MG63 (cell line): ENCODE measurements at regions not wholly inside any gene's neighbourhood (a gene's known extent, or its start where the extent isn't known, plus 50 kb on each side); places are given as distances from the start of the nearest gene placed in this dataset.

ENCODE experiments used
- DNase-seq: peaks from one replicate; pipeline ENCODE4 v3.0.0-alpha.2; 2020
- H3K27me3 ChIP-seq: fragments of 250-450 bp; sonication (Bioruptor Pico); 2 replicates; pipeline ENCODE4 v1.5.1; 2020; ENCODE audit warnings: mild to moderate bottlenecking, moderate library complexity
- H3K36me3 ChIP-seq: fragments of 250-450 bp; sonication (Bioruptor Pico); 2 replicates; pipeline ENCODE4 v1.5.1; 2020; ENCODE audit warnings: mild to moderate bottlenecking, moderate library complexity
- H3K4me3 ChIP-seq: fragments of 250-450 bp; sonication (Bioruptor Pico); 2 replicates; pipeline ENCODE4 v1.5.1; 2020; ENCODE audit warnings: mild to moderate bottlenecking, moderate library complexity
- H3K9me3 ChIP-seq: fragments of 250-450 bp; sonication (Bioruptor Pico); 2 replicates; pipeline ENCODE4 v1.5.1; 2020; ENCODE audit warnings: mild to moderate bottlenecking, moderate library complexity

DNA sequence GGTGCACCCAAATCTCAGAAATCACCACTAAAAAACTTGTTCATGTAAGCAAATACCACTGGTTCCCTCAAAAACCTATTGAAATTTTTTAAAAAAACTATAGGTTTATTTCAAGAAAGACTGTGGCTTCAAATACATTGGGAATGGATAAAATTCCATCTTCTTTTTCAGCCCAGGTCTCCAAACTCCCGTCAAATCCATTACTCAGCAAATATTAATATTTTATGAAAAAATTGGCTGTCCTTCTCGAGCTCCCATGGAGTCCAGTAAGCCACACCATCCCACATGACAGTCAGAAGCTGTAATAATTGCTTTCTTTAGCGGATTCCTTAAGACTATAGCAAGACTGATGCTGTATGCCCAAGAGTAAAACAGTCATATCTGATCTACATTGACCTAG, 204.4 kb upstream of the DOK6 start:
- Histone ChIP-seq H3K36me3 (no peaks in the 10 kb centered on the region), H3K27me3 (no peaks in the 10 kb centered on the region), H3K4me3 (no peak overlapping the region), H3K9me3 (no peaks in the 10 kb centered on the region)
- no peak for DNase-seq

DNA sequence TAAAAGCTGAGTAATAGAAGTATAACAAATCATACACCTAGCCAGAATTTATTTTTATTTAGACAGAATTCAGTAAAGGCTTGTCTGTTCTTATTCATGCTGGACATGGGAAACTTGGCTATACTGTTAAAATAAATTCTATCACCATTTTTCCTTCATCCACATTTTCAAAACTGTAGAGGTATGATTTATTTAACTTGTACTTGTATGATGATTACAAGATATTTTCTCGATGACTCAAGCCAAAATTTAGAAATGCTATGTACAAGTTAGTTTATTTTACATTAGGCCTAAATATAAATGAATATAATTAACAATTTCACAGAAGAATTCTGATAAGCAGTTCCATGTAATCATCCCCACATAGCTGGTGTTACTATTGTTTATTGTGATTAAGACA, 194.8 kb upstream of the DOK6 start:
- H3K27me3 ChIP-seq, result no peaks in the 10 kb centered on the region
- no peak overlapping the region for H3K4me3 ChIP-seq
- no peaks in the 10 kb centered on the region for H3K36me3 ChIP-seq
- H3K9me3 ChIP-seq, result no peaks in the 10 kb centered on the region
- DNase-seq, result no peak

DNA sequence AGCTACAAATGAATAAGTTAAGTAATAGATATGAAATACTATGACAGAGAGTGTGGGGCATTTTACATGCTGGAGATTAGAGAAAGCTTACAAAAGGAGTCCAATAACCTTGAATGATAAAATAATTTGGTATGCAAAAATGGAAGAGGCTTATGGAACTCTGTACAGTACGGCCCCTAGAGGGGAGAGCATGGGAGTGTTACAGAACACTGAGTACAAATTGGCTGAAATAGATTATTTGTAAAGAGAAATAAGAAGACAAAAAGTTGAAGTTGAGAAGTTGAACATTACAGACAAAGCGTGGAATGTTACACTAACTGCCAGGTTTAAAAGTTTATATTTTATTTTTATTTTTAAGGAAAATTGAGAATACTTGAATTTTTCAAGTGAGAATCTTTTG, 192.1 kb upstream of the DOK6 start:
- Histone ChIP-seq H3K9me3 (no peaks in the 10 kb centered on the region), H3K36me3 (no peaks in the 10 kb centered on the region)

DNA sequence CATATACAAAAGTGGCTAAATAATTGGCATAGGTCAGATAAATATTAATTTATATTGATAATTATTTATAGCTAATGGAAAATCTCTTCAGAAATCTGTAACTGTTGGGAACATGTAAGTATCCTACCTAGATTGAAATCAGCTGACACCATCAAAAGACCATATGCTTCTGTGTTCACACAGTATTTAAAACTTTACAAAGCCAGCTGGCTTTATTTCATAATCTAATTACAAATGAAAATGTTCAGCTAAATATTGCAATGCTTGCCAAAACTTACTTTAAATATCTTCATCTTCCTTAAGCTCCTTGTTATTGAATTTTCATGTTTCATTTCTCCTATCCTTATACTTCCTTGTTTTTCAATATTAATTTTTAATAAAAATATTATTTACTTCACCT, 190.9 kb upstream of the DOK6 start:
- no peaks in the 10 kb centered on the region for H3K27me3 ChIP-seq
- no peak overlapping the region for H3K4me3 ChIP-seq
- no peaks in the 10 kb centered on the region for H3K9me3 ChIP-seq
- no peaks in the 10 kb centered on the region for H3K36me3 ChIP-seq
- no peak for DNase-seq

More for the DNA sequence above, 192.1 kb upstream of the DOK6 start:
- DNase-seq, result no peak
- Histone ChIP-seq H3K27me3 (no peaks in the 10 kb centered on the region), H3K4me3 (no peak overlapping the region)

DNA sequence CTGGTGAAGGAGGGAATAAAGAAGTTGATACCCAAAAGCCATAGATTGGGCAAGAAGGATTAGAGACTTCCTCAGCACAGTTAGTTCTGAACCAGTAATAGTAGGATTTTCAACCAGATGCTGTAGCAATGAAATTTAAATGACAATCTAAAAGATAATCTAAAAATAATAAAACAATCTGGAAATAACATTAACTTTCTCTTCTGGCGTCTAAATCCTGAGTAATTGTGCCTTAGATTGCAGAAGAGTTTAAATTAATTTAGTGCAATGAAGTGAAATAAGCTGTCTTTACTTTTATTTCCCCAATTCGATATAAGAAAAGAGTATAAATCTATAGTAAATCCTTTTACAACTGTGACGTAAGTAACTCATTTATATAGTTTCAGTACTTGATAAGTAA, 186.8 kb upstream of the DOK6 start:
- no peaks in the 10 kb centered on the region for H3K36me3 ChIP-seq
- DNase-seq, result no peak
- H3K9me3 ChIP-seq, result no peaks in the 10 kb centered on the region
- no peak overlapping the region for H3K4me3 ChIP-seq
- H3K27me3 ChIP-seq, result no peaks in the 10 kb centered on the region

DNA sequence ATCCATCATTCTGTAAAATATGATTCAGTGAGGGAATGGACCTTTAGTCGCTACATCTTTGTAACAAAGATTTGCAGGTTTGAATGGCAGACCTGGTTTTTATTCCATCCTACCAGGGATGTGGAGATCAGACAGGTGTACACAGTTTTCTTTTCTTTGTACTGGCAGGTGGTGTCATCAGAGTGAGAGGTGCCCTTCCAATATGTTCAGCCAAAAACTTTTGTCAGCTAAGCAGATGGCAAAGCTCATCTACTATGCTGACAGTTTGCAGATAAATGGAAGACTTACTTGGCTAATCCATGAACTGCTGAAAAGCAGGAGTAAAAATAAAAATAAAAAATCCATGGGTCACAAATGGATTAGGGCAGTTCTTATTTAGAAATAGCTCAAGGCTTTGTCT, 185.5 kb upstream of the DOK6 start:
- no peak for DNase-seq
- H3K9me3 ChIP-seq, result no peaks in the 10 kb centered on the region
- H3K36me3 ChIP-seq, result no peaks in the 10 kb centered on the region
- no peaks in the 10 kb centered on the region for H3K27me3 ChIP-seq
- no peak overlapping the region for H3K4me3 ChIP-seq

DNA sequence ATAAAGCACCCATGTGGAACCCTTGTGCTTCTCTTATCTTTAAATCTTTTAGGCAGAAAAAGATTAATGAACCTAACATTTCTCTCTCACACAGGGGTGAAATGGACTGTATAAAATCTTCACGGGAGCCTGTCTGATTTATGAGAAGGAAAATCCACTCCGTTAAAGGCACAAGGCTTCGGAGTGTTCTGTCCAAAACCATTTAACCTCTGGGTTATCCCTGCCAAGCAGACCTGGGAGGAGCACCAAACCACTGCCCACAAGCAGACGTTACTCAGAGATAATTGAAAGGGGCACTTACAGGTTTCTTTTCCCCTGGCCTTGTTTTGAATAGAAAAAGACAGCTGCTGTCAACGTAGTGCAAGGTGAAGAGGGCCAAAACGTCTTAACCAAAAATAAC, 184.4 kb upstream of the DOK6 start:
- H3K27me3 ChIP-seq, result no peaks in the 10 kb centered on the region
- no peak for DNase-seq
- no peak overlapping the region for H3K4me3 ChIP-seq
- no peaks in the 10 kb centered on the region for H3K9me3 ChIP-seq
- H3K36me3 ChIP-seq, result no peaks in the 10 kb centered on the region

DNA sequence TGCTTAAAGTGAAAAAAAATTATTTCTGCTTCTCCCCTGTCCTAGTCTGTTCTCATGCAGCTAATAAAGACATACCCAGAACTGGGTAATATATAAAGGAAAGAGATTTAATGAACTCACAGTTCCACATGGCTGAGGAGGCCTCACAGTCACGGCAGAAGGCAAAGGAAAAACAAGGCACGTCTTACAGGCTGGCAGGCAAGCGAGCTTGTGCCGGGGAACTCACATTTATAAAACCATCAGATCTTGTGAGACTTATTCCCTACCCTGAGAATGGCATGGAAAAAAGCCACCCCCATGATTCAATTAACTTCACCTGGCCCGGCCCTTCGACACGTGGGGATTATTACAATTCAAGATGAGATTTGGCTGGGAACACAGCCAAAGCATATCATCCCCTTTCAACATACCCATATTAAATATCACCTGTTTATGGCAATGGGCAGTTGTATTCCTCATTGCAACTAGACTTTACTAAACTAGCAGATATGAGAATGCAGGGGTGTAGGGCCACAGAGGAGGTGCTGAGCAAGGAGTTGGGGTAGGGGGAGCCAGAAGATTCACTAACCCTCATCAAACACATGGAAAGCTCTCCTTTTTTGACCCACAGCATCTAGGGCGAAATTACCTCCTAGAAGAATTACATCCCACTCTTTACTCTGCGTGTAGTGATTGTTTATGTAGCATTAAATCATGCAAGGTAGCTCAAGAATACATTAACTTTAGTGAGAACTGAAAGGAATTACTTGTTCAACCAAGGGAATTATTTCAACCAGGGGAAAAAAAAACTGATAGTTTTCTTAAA, 183.3 kb upstream of the DOK6 start:
- no peaks in the 10 kb centered on the region for H3K36me3 ChIP-seq
- no peaks in the 10 kb centered on the region for H3K27me3 ChIP-seq
- H3K9me3 ChIP-seq, result no peaks in the 10 kb centered on the region
- no peak overlapping the region for H3K4me3 ChIP-seq
- no peak for DNase-seq

DNA sequence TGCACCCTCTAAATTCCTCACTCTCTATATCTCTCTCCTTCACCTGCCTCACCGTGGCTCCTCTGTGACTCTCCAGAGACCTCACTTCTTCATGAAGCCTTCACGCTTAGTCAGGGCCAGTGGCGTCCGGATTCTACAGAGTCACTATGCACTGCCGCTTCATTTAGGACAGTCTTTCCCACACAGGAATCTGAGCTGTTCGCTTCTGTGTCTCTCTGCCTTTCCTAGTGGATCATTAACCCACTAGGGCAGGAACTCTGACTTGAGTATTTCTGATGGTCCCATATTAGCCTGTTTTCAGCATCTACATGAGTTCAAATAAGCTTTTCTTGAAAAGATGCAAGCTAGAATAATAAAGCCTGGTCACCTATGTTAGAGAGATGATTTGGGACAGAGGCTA, 180.2 kb upstream of the DOK6 start:
- H3K9me3 ChIP-seq, result no peaks in the 10 kb centered on the region
- no peaks in the 10 kb centered on the region for H3K36me3 ChIP-seq
- H3K27me3 ChIP-seq, result no peaks in the 10 kb centered on the region
- no peak overlapping the region for H3K4me3 ChIP-seq
- DNase-seq, result no peak

DNA sequence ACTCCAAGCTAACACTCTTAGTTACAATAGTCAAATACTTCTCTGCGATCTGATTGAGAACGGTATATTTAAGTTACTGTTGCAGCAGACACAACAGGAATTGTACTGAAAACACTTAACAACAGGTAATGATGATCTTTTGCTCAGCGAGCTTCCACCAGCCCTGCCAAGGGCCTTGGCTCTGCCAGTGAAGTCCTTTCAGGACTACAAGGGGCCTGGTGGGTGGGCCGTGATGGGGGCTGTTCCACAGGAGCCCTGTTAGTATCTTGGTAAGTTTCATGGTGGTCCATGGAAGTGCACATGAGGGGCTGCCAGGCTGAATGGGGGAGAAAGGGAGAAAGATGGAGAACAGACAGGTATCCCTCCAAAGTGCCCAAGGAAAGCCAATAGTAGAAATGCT, 178.6 kb upstream of the DOK6 start:
- Histone ChIP-seq H3K9me3 (no peaks in the 10 kb centered on the region), H3K4me3 (no peak overlapping the region), H3K27me3 (no peaks in the 10 kb centered on the region), H3K36me3 (no peaks in the 10 kb centered on the region)
- DNase-seq, result no peak

DNA sequence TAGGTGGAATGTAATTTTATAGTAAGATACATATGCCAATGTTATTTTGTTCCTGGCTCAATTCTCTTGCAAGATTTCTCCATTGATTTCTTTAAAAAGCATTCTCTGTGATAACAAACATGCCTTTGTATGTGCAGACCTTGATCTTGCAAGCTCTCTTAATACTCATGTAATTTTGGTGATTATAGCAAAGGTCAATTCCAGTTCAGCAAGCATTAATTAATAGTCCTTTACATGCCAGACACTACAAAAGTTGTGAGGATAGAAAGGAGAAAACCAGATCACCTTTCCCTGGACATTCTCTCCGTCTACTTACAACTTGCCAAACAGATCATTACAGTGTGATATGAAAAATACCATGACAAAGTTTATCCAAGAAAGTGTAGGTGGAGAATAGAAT, 173.7 kb upstream of the DOK6 start:
- Histone ChIP-seq H3K9me3 (no peaks in the 10 kb centered on the region), H3K27me3 (no peaks in the 10 kb centered on the region), H3K36me3 (no peaks in the 10 kb centered on the region), H3K4me3 (no peak overlapping the region)
- no peak for DNase-seq

DNA sequence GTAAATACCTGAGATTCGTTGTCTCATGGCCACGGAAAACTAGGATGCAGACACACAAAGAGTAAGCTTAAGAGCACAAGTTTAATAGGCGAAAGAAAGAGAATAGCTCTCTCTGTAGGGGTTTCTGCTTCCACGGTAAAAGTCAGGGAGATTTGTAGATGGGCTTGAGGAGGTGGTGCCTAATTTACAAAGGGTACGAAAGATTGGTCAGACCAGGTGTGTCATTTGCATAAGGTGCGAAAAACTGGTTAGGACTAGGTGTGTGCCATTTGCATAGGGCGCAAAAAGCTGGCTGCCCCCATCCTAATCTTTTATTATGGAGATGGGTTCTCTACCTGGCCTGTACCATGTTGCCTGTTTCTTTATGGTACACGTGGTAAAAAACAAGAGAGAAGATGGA, 170.5 kb upstream of the DOK6 start:
- DNase-seq, result no peak
- Histone ChIP-seq H3K4me3 (no peak overlapping the region), H3K36me3 (no peaks in the 10 kb centered on the region), H3K9me3 (no peaks in the 10 kb centered on the region), H3K27me3 (no peaks in the 10 kb centered on the region)

DNA sequence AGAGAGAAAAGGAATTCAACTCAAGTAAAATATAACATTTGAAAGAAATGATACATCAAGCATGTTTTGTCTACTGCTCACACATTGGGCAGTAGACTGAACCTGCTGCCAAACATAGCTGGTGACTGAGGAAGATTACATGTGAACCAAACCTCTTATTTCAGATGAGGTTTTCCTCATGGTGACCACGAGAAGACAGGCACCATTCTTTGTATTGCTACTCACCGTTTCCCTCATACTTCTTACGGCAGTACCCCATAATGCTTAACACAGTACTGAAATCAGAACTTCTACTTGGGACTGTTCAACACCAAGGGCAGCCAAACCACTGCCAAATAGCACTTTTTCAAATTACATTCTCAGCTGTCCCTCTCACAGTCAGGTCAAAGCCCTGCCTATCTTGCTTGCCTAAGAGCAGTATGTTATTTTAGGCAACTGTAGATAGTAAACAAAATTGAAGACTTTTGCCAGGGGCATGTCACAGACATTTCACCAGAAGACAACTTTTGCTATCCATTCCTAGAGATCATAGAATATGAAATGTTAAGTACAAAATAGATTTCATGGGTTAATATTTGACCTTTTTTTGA, 167.1 kb upstream of the DOK6 start:
- H3K27me3 ChIP-seq, result no peaks in the 10 kb centered on the region
- DNase-seq, result no peak
- no peaks in the 10 kb centered on the region for H3K9me3 ChIP-seq
- H3K36me3 ChIP-seq, result no peaks in the 10 kb centered on the region
- H3K4me3 ChIP-seq, result no peak overlapping the region

DNA sequence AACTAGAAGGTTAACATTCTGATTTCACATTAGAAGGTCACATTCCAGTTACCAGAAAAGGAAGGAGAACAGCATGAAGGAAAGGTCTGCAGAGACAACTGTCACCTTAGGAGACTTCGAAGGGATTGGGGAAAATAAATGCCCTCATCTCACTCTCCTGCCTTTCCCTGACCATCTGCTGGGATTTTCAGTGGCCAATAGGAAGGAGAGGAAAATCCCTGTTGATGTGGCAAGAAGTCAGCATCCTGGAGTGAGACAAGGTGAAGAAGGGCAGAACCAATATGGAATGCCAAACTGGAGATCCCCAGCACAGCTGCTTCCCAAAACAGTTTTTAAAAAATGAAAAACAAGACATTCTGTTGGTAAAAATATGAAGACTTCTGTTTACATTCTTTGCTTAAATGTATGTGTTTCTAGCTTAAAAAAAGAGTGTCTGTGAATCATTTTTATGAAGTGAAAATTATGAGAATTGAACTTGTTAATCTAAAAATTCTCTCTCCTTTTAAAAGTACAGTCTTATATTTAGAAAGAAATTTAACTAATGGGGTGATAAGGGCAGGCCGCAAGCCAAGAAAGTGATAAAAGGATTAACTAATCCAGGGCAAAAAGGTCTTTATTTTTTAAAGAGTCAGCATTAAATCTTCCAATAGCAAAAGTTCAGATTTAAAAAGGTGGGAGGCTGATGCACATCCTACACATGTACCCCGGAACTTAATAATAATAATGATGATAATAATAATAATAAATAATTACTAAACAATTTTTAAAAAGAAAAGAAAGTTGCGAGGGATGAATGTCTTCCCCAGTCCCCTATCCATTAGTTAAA, 160.6 kb upstream of the DOK6 start:
- no peaks in the 10 kb centered on the region for H3K36me3 ChIP-seq
- no peaks in the 10 kb centered on the region for H3K9me3 ChIP-seq
- H3K4me3 ChIP-seq, result no peak overlapping the region
- DNase-seq, result no peak
- H3K27me3 ChIP-seq, result no peaks in the 10 kb centered on the region

DNA sequence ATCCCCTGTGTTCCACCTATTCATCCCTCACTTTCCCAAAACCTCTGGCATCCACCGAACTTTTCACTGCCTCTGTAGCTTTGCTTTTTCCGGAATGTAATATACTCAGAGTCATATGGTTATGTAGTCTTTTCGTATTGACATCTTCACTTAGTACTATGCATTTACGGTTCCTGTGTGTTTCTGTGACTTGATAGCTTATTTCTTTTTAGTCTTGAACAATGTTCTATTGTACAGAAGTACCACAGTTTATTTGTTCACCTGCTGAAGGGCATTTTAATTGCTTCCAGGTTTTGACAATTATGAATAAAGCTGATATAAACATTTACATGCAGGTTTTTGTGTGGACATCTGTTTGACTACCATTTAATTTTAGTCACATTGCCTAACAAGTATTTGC, 154.7 kb upstream of the DOK6 start:
- H3K4me3 ChIP-seq, result no peak overlapping the region
- H3K27me3 ChIP-seq, result no peaks in the 10 kb centered on the region
- no peak for DNase-seq
- H3K36me3 ChIP-seq, result no peaks in the 10 kb centered on the region
- no peaks in the 10 kb centered on the region for H3K9me3 ChIP-seq

DNA sequence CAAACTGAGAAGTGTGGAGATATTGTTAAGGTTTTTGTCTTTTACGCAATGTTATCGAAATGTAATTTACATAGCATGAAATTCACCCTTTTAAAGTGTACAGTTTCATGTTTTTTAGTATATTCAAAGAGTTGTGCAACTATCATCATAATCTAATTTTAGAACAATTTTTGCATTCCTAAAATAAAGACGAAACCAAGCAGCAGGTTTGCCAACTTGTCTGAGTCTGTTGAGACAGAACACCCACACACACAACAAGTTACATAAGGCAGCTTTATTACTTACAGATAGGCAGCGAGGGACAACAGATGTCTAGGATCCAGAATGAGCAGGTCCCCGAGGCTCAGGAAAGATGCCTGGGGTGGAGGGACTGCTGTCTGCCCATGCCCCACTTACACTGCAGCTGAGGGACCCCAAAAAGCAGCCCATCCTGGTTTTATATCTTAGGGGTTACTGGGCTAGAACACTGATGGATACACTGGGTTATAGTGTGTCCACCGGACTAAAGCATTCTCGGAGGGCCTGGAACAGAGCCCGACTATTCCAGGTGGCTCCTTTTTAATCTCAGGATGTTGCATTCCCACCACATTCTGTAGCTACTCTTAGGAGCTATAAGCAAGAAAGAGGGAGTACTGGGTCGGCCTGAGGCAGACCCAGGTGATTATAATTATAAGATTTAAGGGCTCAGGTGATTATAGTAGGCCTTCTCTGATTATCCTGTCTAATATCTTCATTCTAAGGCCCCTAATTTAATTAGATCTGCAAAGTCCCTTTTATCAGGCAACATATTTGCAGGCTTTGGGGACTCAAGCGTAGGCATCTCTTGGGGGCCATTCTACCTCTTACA, 150.2 kb upstream of the DOK6 start:
- H3K9me3 ChIP-seq, result no peaks in the 10 kb centered on the region
- no peak for DNase-seq
- no peaks in the 10 kb centered on the region for H3K27me3 ChIP-seq
- H3K4me3 ChIP-seq, result no peak overlapping the region
- no peaks in the 10 kb centered on the region for H3K36me3 ChIP-seq
